Colonic mucosa (tissue), 4 donors: ENCODE measurements at regions not wholly inside any gene's neighbourhood (a gene's known extent, or its start where the extent isn't known, plus 50 kb on each side); places are given as distances from the start of the nearest gene placed in this dataset.

Source experiments
- DNase-seq: peaks from one replicate; pipeline ENCODE4 v3.0.0-alpha.2; 2020
- H3K27ac ChIP-seq: fragments of 200-600 bp; one replicate; pipeline ENCODE4 v1.8.0; 2021
- H3K27me3 ChIP-seq: fragments of 200-600 bp; one replicate; pipeline ENCODE4 v1.8.0; 2021
- H3K36me3 ChIP-seq: fragments of 200-600 bp; one replicate; pipeline ENCODE4 v1.8.0; 2021
- H3K4me1 ChIP-seq: fragments of 200-600 bp; one replicate; pipeline ENCODE4 v1.8.0; 2021; ENCODE audit warnings: mild to moderate bottlenecking
- H3K4me3 ChIP-seq: fragments of 200-600 bp; one replicate; pipeline ENCODE4 v1.8.0; 2021
- H3K9ac ChIP-seq, 2 donors: one replicate each; pipeline ENCODE4 v1.7.0; 2013; ENCODE audit warnings: control low read depth in 2 of 2, low read depth in 2 of 2, low read length in 2 of 2
- H3K9me3 ChIP-seq: fragments of 200-600 bp; one replicate; pipeline ENCODE4 v1.8.0; 2021
- CTCF ChIP-seq: fragments of 200-600 bp; IDR thresholded peaks from one replicate; pipeline ENCODE4 v1.8.0; 2022; ENCODE audit warnings: antibody characterized with exemption, mild to moderate bottlenecking
- intact Hi-C: fragments of 100-400 bp; cut with DNase I; formaldehyde crosslinking; loops from one replicate; pipeline ENCODE4 v1.14.1; 2022
- donor health status: healthy.
- donor health status: DM: no; HTN: no; CAD: no.
- donor health status: DM: no; HTN: no; CAD: no.

- Histone ChIP-seq H3K36me3 (no peaks in the 10 kb centered on the region), H3K4me1 (no peaks in the 10 kb centered on the region), H3K27ac (no peak overlapping the region), H3K9ac (no peak overlapping the region), H3K27me3 (no peaks in the 10 kb centered on the region), H3K4me3 (no peak overlapping the region), H3K9me3 (no peaks in the 10 kb centered on the region)
- DNase-seq: no peak
- TF ChIP-seq CTCF: no peak
- intact Hi-C loops: loop anchor here (5.0 kb wide), 1 partner anchor 1637 kb away; no protein-coding TSS in a partner anchor
These were observed 682.6 kb downstream of the KCNA4 start for GRCh38 chr11:29333993-29334775.

- no peak for TF ChIP-seq CTCF
These were observed 685.3 kb downstream of the KCNA4 start for GRCh38 chr11:29331451-29332010.

GRCh38 chr11:29328961-29329441, 687.8 kb downstream of the KCNA4 start:
- intact Hi-C loops: no loop called here
- Histone ChIP-seq H3K4me3 (no peak overlapping the region), H3K36me3 (no peaks in the 10 kb centered on the region), H3K9ac (no peak overlapping the region), H3K27me3 (no peaks in the 10 kb centered on the region), H3K27ac (no peak overlapping the region), H3K9me3 (no peaks in the 10 kb centered on the region), H3K4me1 (no peaks in the 10 kb centered on the region)
- TF ChIP-seq CTCF: peak; percentile 12
- no peak for DNase-seq

More at GRCh38 chr11:29331451-29332010, 685.3 kb downstream of the KCNA4 start:
- Histone ChIP-seq H3K9ac (no peak overlapping the region), H3K36me3 (no peaks in the 10 kb centered on the region), H3K27ac (no peak overlapping the region), H3K9me3 (no peaks in the 10 kb centered on the region), H3K4me1 (no peaks in the 10 kb centered on the region), H3K27me3 (no peaks in the 10 kb centered on the region), H3K4me3 (no peak overlapping the region)
- intact Hi-C loops: loop anchor here (5.0 kb wide), 1 partner anchor 1634 kb away; no protein-coding TSS in a partner anchor
- no peak for DNase-seq

- TF ChIP-seq CTCF: no peak
- H3K4me3 ChIP-seq: no peak overlapping the region
- H3K9me3 ChIP-seq: no peaks in the 10 kb centered on the region
- no peaks in the 10 kb centered on the region for H3K27me3 ChIP-seq
- DNase-seq: no peak
- no peaks in the 10 kb centered on the region for H3K36me3 ChIP-seq
- no peak overlapping the region for H3K27ac ChIP-seq
- H3K4me1 ChIP-seq: no peaks in the 10 kb centered on the region
- intact Hi-C loops: no loop called here
- H3K9ac ChIP-seq: no peak overlapping the region
These were observed 688.9 kb downstream of the KCNA4 start for GRCh38 chr11:29327891-29328290.

GRCh38 chr11:29326757-29327156, 690.1 kb downstream of the KCNA4 start:
- no peak for TF ChIP-seq CTCF
- Histone ChIP-seq H3K4me3 (no peak overlapping the region), H3K9ac (no peak overlapping the region), H3K9me3 (no peaks in the 10 kb centered on the region), H3K4me1 (no peaks in the 10 kb centered on the region), H3K27me3 (no peaks in the 10 kb centered on the region), H3K27ac (no peak overlapping the region), H3K36me3 (no peaks in the 10 kb centered on the region)
- intact Hi-C loops: no loop called here
- DNase-seq: no peak
